CD14-positive monocyte (primary cell): ENCODE measurements at regions not wholly inside any gene's neighbourhood (a gene's known extent, or its start where the extent isn't known, plus 50 kb on each side); places are given as distances from the start of the nearest gene placed in this dataset.

ENCODE experiments used
- DNase-seq, 3 donors: peaks; one replicate each; pipeline ENCODE4 v3.0.0-alpha.2; 2011 to 2022
- H2AFZ ChIP-seq: 2 replicates; pipeline ENCODE4 v1.6.0; 2012; ENCODE audit warnings: mild to moderate bottlenecking, low read depth, low read length, inconsistent platforms; ENCODE audit not compliant: insufficient read depth, poor library complexity, severe bottlenecking
- H3K27ac ChIP-seq, 2 donors: 1 replicate in 1 of 2; 2 replicates in 1 of 2; pipeline ENCODE4 v1.5.1; 2012 to 2013; ENCODE audit warnings: low read length in 2 of 2, control low read depth in 1 of 2, inconsistent platforms in 1 of 2, low read depth in 1 of 2, mild to moderate bottlenecking in 1 of 2
- H3K27me3 ChIP-seq, 2 donors: one replicate each; pipeline versions ENCODE4 v1.6.0 to v1.6.1; 2011 to 2013; ENCODE audit warnings: low read length in 2 of 2; ENCODE audit not compliant: control insufficient read depth in 2 of 2, insufficient read depth in 2 of 2
- H3K36me3 ChIP-seq, 2 donors: replicated peaks in 1 of 2; 1 replicate in 1 of 2; 2 replicates in 1 of 2; pipeline versions ENCODE4 v1.5.1 to v1.6.1; 2012 to 2013; ENCODE audit warnings: low read length in 2 of 2, control low read depth in 1 of 2, inconsistent platforms in 1 of 2, mild to moderate bottlenecking in 1 of 2; ENCODE audit not compliant: insufficient read depth in 2 of 2, control insufficient read depth in 1 of 2
- H3K4me1 ChIP-seq, 2 donors: 1 replicate in 1 of 2; 2 replicates in 1 of 2; pipeline versions ENCODE4 v1.5.1 to v1.6.1; 2012 to 2013; ENCODE audit warnings: low read length in 2 of 2, control low read depth in 1 of 2, inconsistent platforms in 1 of 2, mild to moderate bottlenecking in 1 of 2, moderate library complexity in 1 of 2; ENCODE audit not compliant: insufficient read depth in 2 of 2, control insufficient read depth in 1 of 2
- H3K4me2 ChIP-seq: replicated peaks from 2 replicates; pipeline ENCODE3; 2012; ENCODE audit warnings: low read length, moderate library complexity, mild to moderate bottlenecking; ENCODE audit not compliant: poor library complexity, severe bottlenecking; ENCODE audit errors: extremely low read depth
- H3K4me3 ChIP-seq, 3 experiments: fragments of 200-600 bp in 1 of 3; sonication (generic) in 1 of 3; replicated peaks in 1 of 3; 1 replicate in 2 of 3; 2 replicates in 1 of 3; pipeline ENCODE4 v1.5.1; 2011 to 2013; ENCODE audit warnings: low read length in 3 of 3, mild to moderate bottlenecking in 3 of 3, control low read depth in 2 of 3, low read depth in 2 of 3, inconsistent platforms in 1 of 3, moderate library complexity in 1 of 3
- H3K79me2 ChIP-seq: 2 replicates; pipeline ENCODE4 v1.6.0; 2012; ENCODE audit warnings: mild to moderate bottlenecking, control low read depth, inconsistent platforms, low read length, moderate library complexity; ENCODE audit not compliant: insufficient read depth
- H3K9ac ChIP-seq: 2 replicates; pipeline ENCODE4 v1.6.0; 2017; ENCODE audit warnings: low read length, mild to moderate bottlenecking; ENCODE audit not compliant: insufficient read depth, poor library complexity, severe bottlenecking
- H3K9me3 ChIP-seq, 2 donors: replicated peaks in 1 of 2; 1 replicate in 1 of 2; 2 replicates in 1 of 2; pipeline versions ENCODE4 v1.5.1 to v1.6.1; 2012 to 2013; ENCODE audit warnings: low read length in 2 of 2, control low read depth in 1 of 2; ENCODE audit not compliant: control insufficient read depth in 1 of 2, insufficient read depth in 1 of 2
- H4K20me1 ChIP-seq: 2 replicates; pipeline ENCODE4 v1.6.0; 2012; ENCODE audit warnings: mild to moderate bottlenecking, low read length, control low read depth, moderate library complexity; ENCODE audit not compliant: insufficient read depth
- H3K27ac Mint-ChIP-seq, 7 donors: one replicate each; pipeline ENCODE4 v1.8.0; 2020; ENCODE audit warnings: mild to moderate bottlenecking in 7 of 7, mixed read lengths in 7 of 7, moderate library complexity in 6 of 7, inconsistent platforms in 2 of 7
- H3K27me3 Mint-ChIP-seq, 3 donors: one replicate each; pipeline ENCODE4 v1.8.0; 2021 to 2022; ENCODE audit warnings: low read depth in 3 of 3, mild to moderate bottlenecking in 3 of 3, mixed read lengths in 3 of 3, moderate library complexity in 3 of 3, inconsistent platforms in 1 of 3
- H3K36me3 Mint-ChIP-seq, 2 donors: one replicate each; pipeline ENCODE4 v1.8.0; 2020; ENCODE audit warnings: mixed read lengths in 2 of 2, inconsistent platforms in 1 of 2, mild to moderate bottlenecking in 1 of 2
- H3K4me1 Mint-ChIP-seq: one replicate; pipeline ENCODE4 v1.8.0; 2020; ENCODE audit warnings: mild to moderate bottlenecking, mixed read lengths
- H3K4me3 Mint-ChIP-seq, 2 donors: one replicate each; pipeline ENCODE4 v1.8.0; 2020; ENCODE audit warnings: mild to moderate bottlenecking in 2 of 2, mixed read lengths in 2 of 2, moderate library complexity in 1 of 2
- H3K9me3 Mint-ChIP-seq, 7 donors: one replicate each; pipeline ENCODE4 v1.8.0; 2020 to 2022; ENCODE audit warnings: mixed read lengths in 7 of 7, mild to moderate bottlenecking in 6 of 7, moderate library complexity in 6 of 7, inconsistent platforms in 2 of 7
- WGBS: methylation state at CpG from one replicate; pipeline ENCODE4 v1.1.5; 2013; ENCODE audit warnings: missing lambda C conversion rate; ENCODE audit not compliant: insufficient coverage; 5-methylcytosine and 5-hydroxymethylcytosine counted together
- intact Hi-C, 2 donors: fragments of 100-400 bp; cut with micrococcal nuclease; formaldehyde crosslinking; loops; one replicate each; pipeline versions ENCODE4 v1.15.0 to v1.15.1; 2023
- TF ChIP-seq, protein P1 (sequence below): fragments of 200-600 bp; IDR thresholded peaks from one replicate; pipeline ENCODE4 v1.8.0; 2022; ENCODE audit warnings: antibody characterized with exemption, mild to moderate bottlenecking

DNA sequence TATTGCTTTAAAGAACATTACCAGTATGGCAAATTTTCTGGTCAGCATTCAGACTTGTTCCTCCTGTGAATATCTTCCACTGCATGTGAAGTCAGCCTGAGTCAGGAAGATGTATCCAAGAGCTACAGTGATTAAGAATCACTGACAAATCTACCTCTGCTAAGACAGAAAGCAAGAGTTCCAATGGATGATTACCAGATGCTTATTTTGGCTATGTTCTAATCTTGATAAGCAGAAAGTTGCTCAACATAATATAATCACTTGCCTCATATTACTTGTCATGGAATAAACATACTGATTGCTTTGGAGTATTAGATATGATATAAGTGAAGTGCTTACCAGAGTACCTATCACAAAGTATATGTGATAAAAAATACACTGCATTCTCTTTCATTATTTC, 738.1 kb downstream of the ADGRL2 start:
- TF ChIP-seq, protein P1, sequence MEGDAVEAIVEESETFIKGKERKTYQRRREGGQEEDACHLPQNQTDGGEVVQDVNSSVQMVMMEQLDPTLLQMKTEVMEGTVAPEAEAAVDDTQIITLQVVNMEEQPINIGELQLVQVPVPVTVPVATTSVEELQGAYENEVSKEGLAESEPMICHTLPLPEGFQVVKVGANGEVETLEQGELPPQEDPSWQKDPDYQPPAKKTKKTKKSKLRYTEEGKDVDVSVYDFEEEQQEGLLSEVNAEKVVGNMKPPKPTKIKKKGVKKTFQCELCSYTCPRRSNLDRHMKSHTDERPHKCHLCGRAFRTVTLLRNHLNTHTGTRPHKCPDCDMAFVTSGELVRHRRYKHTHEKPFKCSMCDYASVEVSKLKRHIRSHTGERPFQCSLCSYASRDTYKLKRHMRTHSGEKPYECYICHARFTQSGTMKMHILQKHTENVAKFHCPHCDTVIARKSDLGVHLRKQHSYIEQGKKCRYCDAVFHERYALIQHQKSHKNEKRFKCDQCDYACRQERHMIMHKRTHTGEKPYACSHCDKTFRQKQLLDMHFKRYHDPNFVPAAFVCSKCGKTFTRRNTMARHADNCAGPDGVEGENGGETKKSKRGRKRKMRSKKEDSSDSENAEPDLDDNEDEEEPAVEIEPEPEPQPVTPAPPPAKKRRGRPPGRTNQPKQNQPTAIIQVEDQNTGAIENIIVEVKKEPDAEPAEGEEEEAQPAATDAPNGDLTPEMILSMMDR, result no peak

DNA sequence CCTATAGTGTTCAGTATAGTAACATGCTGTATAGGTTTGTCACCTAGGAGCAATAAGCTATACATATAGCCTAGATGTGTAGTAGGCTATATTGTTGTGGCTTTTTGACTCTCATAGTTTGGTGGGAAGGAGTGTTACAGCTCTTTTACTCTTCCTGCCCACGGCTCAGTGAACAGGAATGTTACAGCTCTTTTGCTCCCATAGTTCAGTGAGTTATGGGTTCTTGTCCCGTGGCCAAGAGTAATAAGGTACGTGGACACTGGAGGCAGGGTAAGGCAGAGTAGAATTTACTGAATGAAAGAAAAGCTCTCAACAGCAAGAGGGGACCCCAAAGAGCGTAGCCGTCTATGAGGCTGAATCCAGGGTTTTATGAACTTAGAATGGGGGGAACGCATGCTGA, 734.3 kb downstream of the ADGRL2 start:
- TF ChIP-seq, protein P1, result no peak
- H3K27me3 ChIP-seq, result no peaks in the 10 kb centered on the region
- no peaks in the 10 kb centered on the region for H3K36me3 Mint-ChIP-seq
- WGBS, result 97% methylated on average over 6 of the region's 6 CpGs
- H3K27ac Mint-ChIP-seq, result no peak overlapping the region
- intact Hi-C loops, result no loop called here
- H3K4me3 Mint-ChIP-seq, result no peak overlapping the region
- H3K27me3 Mint-ChIP-seq, result no peaks in the 10 kb centered on the region
- no peak overlapping the region for H3K4me2 ChIP-seq
- H3K36me3 ChIP-seq, result no peaks in the 10 kb centered on the region
- no peak for DNase-seq
- H3K79me2 ChIP-seq, result no peaks in the 10 kb centered on the region
- H3K4me3 ChIP-seq, result no peak overlapping the region
- H3K27ac ChIP-seq, result no peak overlapping the region
- H3K9me3 ChIP-seq, result peaks cover 4 to 7% of the 10 kb centered on the region in 2 donors
- no peak overlapping the region for H3K9ac ChIP-seq
- no peak overlapping the region for H2AFZ ChIP-seq
- no peaks in the 10 kb centered on the region for H3K4me1 Mint-ChIP-seq
- H4K20me1 ChIP-seq, result no peaks in the 10 kb centered on the region
- peaks cover 3 to 11% (median 7%) of the 10 kb centered on the region in 7 donors for H3K9me3 Mint-ChIP-seq
- no peaks in the 10 kb centered on the region for H3K4me1 ChIP-seq

More for the DNA sequence above, 738.1 kb downstream of the ADGRL2 start:
- no peak overlapping the region for H3K9ac ChIP-seq
- no peak overlapping the region for H3K4me3 ChIP-seq
- Mint-ChIP-seq H3K9me3 (peaks cover 4 to 15% (median 8%) of the 10 kb centered on the region in 7 donors), H3K4me1 (peaks cover 6% of the 10 kb centered on the region), H3K4me3 (no peak overlapping the region), H3K36me3 (no peaks in the 10 kb centered on the region), H3K27ac (no peak overlapping the region), H3K27me3 (no peaks in the 10 kb centered on the region)
- no peaks in the 10 kb centered on the region for H3K79me2 ChIP-seq
- DNase-seq, result no peak
- intact Hi-C loops, result no loop called here
- H3K9me3 ChIP-seq, result peaks cover 4 to 7% of the 10 kb centered on the region in 2 donors
- H4K20me1 ChIP-seq, result no peaks in the 10 kb centered on the region
- no peaks in the 10 kb centered on the region for H3K36me3 ChIP-seq
- H3K27ac ChIP-seq, result no peak overlapping the region
- H3K4me1 ChIP-seq, result no peaks in the 10 kb centered on the region
- no peak overlapping the region for H3K4me2 ChIP-seq
- no peak overlapping the region for H2AFZ ChIP-seq
- H3K27me3 ChIP-seq, result no peaks in the 10 kb centered on the region
